ENCODE measurements at regions not wholly inside any gene's neighbourhood (a gene's known extent, or its start where the extent isn't known, plus 50 kb on each side); places are given as distances from the start of the nearest gene placed in this dataset.
"Not testable (repeated sequence)": the region's sequence is repeated elsewhere in the genome, so short reads cannot be mapped to it uniquely, and the experiment has no call there.

GRCh38 chr10:46169736-46170135, 117.1 kb upstream of the ANTXRL start:
- H3K27ac ChIP-seq (ENCODE audit: poor library complexity, severe bottlenecking), result no peak overlapping the region
- ATAC-seq (ENCODE audit: low read depth) (no peak), DNase-seq (ENCODE audit: low spot score) (no peak)
- peaks cover 4% of the 10 kb centered on the region for H3K27me3 ChIP-seq (ENCODE audit: insufficient read depth, poor library complexity, severe bottlenecking)
- no peaks in the 10 kb centered on the region for H3K36me3 ChIP-seq (ENCODE audit: low read depth)
- no peaks in the 10 kb centered on the region for H3K4me1 ChIP-seq (ENCODE audit: insufficient read depth, poor library complexity, severe bottlenecking)
- no peaks in the 10 kb centered on the region for H3K9me3 ChIP-seq (ENCODE audit: severe bottlenecking)
- no peak overlapping the region for H3K4me3 ChIP-seq (ENCODE audit: severe bottlenecking)
- TF ChIP-seq, protein P1, sequence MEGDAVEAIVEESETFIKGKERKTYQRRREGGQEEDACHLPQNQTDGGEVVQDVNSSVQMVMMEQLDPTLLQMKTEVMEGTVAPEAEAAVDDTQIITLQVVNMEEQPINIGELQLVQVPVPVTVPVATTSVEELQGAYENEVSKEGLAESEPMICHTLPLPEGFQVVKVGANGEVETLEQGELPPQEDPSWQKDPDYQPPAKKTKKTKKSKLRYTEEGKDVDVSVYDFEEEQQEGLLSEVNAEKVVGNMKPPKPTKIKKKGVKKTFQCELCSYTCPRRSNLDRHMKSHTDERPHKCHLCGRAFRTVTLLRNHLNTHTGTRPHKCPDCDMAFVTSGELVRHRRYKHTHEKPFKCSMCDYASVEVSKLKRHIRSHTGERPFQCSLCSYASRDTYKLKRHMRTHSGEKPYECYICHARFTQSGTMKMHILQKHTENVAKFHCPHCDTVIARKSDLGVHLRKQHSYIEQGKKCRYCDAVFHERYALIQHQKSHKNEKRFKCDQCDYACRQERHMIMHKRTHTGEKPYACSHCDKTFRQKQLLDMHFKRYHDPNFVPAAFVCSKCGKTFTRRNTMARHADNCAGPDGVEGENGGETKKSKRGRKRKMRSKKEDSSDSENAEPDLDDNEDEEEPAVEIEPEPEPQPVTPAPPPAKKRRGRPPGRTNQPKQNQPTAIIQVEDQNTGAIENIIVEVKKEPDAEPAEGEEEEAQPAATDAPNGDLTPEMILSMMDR (IDR thresholded peaks at IDR 0.05; ENCODE audit: poor library complexity, severe bottlenecking), result no peak

- no peak overlapping the region for H3K27ac ChIP-seq (ENCODE audit: poor library complexity, severe bottlenecking)
- H3K27me3 ChIP-seq (ENCODE audit: insufficient read depth, poor library complexity, severe bottlenecking), result no peaks in the 10 kb centered on the region
- no peaks in the 10 kb centered on the region for H3K36me3 ChIP-seq (ENCODE audit: low read depth)
- H3K4me1 ChIP-seq (ENCODE audit: insufficient read depth, poor library complexity, severe bottlenecking), result no peaks in the 10 kb centered on the region
- no peak overlapping the region for H3K4me3 ChIP-seq (ENCODE audit: severe bottlenecking)
- no peaks in the 10 kb centered on the region for H3K9me3 ChIP-seq (ENCODE audit: severe bottlenecking)
- DNase-seq (ENCODE audit: low spot score), result no peak
- ATAC-seq (ENCODE audit: low read depth), result no peak
- TF ChIP-seq, protein P1 (IDR thresholded peaks at IDR 0.05; ENCODE audit: poor library complexity, severe bottlenecking), result no peak
These were observed 116.0 kb upstream of the ANTXRL start for GRCh38 chr10:46170789-46171188.

DNA sequence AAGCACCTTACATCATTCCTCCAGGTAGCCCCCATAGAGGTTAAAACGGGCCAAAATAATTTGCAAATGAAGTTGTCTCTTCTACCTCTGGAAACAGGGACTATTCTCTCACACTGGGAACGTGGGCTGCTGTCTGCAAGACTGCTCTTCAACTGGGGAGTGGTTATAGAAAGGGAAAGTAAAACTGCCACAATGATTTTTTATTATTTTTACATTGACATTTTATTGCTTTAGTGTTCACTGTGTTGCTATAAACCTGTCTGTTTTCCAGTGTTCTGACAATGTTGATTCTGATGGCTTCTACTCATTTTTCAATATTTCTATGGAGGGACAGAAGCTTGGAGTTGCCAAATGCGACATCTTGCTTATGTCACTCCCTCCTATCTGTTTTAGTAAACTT, 115.1 kb upstream of the ANTXRL start:
- no peak for ATAC-seq (ENCODE audit: low read depth)
- DNase-seq (ENCODE audit: low spot score), result no peak
- TF ChIP-seq, protein P1 (IDR thresholded peaks at IDR 0.05; ENCODE audit: poor library complexity, severe bottlenecking), result no peak
- no peak overlapping the region for H3K4me3 ChIP-seq (ENCODE audit: severe bottlenecking)
- H3K9me3 ChIP-seq (ENCODE audit: severe bottlenecking), result no peaks in the 10 kb centered on the region
- H3K36me3 ChIP-seq (ENCODE audit: low read depth), result no peaks in the 10 kb centered on the region
- H3K27me3 ChIP-seq (ENCODE audit: insufficient read depth, poor library complexity, severe bottlenecking), result no peaks in the 10 kb centered on the region
- no peaks in the 10 kb centered on the region for H3K4me1 ChIP-seq (ENCODE audit: insufficient read depth, poor library complexity, severe bottlenecking)
- no peak overlapping the region for H3K27ac ChIP-seq (ENCODE audit: poor library complexity, severe bottlenecking)

DNA sequence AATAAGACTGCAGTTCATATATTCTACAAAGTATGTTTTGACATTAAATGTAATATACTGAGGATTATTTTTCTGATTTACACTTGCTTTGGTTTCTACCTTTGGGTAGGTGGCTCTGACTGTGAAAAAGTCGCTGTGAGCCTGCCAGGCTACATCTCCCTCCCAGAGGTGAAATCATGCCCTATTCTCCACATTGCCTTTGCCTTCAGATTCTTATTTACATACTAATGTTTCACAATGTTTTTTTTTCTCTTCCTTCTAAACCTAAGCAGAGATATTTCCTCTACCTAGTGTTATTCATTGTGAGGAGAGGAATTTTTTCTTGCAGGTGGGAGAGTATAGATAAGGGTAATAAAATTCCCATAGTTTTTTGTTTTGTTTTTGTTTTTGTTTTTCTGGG, 111.5 kb upstream of the ANTXRL start:
- no peak overlapping the region for H3K27ac ChIP-seq (ENCODE audit: poor library complexity, severe bottlenecking)
- H3K9me3 ChIP-seq (ENCODE audit: severe bottlenecking), result no peaks in the 10 kb centered on the region
- no peak for DNase-seq (ENCODE audit: low spot score)
- TF ChIP-seq, protein P1 (IDR thresholded peaks at IDR 0.05; ENCODE audit: poor library complexity, severe bottlenecking), result no peak
- H3K4me3 ChIP-seq (ENCODE audit: severe bottlenecking), result no peak overlapping the region
- no peaks in the 10 kb centered on the region for H3K36me3 ChIP-seq (ENCODE audit: low read depth)
- H3K4me1 ChIP-seq (ENCODE audit: insufficient read depth, poor library complexity, severe bottlenecking), result no peaks in the 10 kb centered on the region
- ATAC-seq (ENCODE audit: low read depth), result no peak
- no peaks in the 10 kb centered on the region for H3K27me3 ChIP-seq (ENCODE audit: insufficient read depth, poor library complexity, severe bottlenecking)

- TF ChIP-seq, protein P1 (IDR thresholded peaks at IDR 0.05; ENCODE audit: poor library complexity, severe bottlenecking), result no peak
- H3K36me3 ChIP-seq (ENCODE audit: low read depth), result no peaks in the 10 kb centered on the region
- DNase-seq (ENCODE audit: low spot score), result no peak
- H3K9me3 ChIP-seq (ENCODE audit: severe bottlenecking), result no peaks in the 10 kb centered on the region
- H3K4me1 ChIP-seq (ENCODE audit: insufficient read depth, poor library complexity, severe bottlenecking), result no peaks in the 10 kb centered on the region
- no peak overlapping the region for H3K4me3 ChIP-seq (ENCODE audit: severe bottlenecking)
- no peak overlapping the region for H3K27ac ChIP-seq (ENCODE audit: poor library complexity, severe bottlenecking)
- no peaks in the 10 kb centered on the region for H3K27me3 ChIP-seq (ENCODE audit: insufficient read depth, poor library complexity, severe bottlenecking)
- ATAC-seq (ENCODE audit: low read depth), result no peak
These were observed 111.0 kb upstream of the ANTXRL start for GRCh38 chr10:46175831-46176230.

DNA sequence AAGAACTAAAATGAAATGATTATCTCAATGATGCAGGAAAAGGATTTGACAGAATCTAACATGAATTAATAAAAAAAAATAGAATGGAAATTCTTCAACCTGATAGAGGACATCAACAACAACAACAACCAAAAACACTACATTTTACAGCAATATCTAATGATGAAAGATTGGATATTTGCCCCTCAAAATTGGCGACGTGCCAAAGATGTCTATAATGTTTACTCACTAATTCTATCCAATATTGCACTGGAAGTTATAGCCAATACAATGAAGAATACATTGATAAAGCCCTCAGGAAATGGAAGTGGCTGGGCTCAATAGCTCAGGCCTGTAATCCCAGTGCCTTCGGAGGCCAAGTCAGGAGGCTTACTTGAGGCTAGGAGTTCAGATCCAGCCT, 99.4 kb upstream of the ANTXRL start:
- H3K27me3 ChIP-seq (ENCODE audit: insufficient read depth, poor library complexity, severe bottlenecking); H3K36me3 ChIP-seq (ENCODE audit: low read depth); H3K4me3 ChIP-seq (ENCODE audit: severe bottlenecking); H3K27ac ChIP-seq (ENCODE audit: poor library complexity, severe bottlenecking); H3K9me3 ChIP-seq (ENCODE audit: severe bottlenecking); DNase-seq (ENCODE audit: low spot score); H3K4me1 ChIP-seq (ENCODE audit: insufficient read depth, poor library complexity, severe bottlenecking); ATAC-seq (ENCODE audit: low read depth): not testable (repeated sequence)
